SK-N-SH treated with all-trans-retinoic acid at 6 μM for 48 hours (cell line): ENCODE measurements at regions not wholly inside any gene's neighbourhood (a gene's known extent, or its start where the extent isn't known, plus 50 kb on each side); places are given as distances from the start of the nearest gene placed in this dataset.

Experiments
- PATZ1 ChIP-seq: fragments of 250-450 bp; sonication (Bioruptor Pico); IDR thresholded peaks from 2 replicates; pipeline ENCODE4 v1.8.0; 2020; ENCODE audit warnings: mild to moderate bottlenecking, moderate library complexity, borderline replicate concordance
- RARB ChIP-seq: fragments of 250-450 bp; sonication (Bioruptor Pico); IDR thresholded peaks from 2 replicates; pipeline ENCODE4 v1.8.0; 2021; ENCODE audit warnings: mild to moderate bottlenecking, moderate library complexity
- TOX ChIP-seq: fragments of 250-450 bp; sonication (Bioruptor Pico); IDR thresholded peaks from 2 replicates; pipeline ENCODE4 v1.8.0; 2021; ENCODE audit warnings: mild to moderate bottlenecking, moderate library complexity, borderline replicate concordance
- ZFP3 ChIP-seq: fragments of 250-450 bp; sonication (Bioruptor Pico); IDR thresholded peaks from 2 replicates; pipeline ENCODE4 v1.5.0; 2020; ENCODE audit warnings: mild to moderate bottlenecking, moderate library complexity

GRCh38 chr6:81054036-81054435 lies 698.4 kb downstream of the TENT5A start:
- no peak for TF ChIP-seq TOX
- TF ChIP-seq PATZ1: no peak
- TF ChIP-seq ZFP3 (CRISPR knock-in tag): no peak
- TF ChIP-seq RARB (CRISPR knock-in tag): no peak
